CD4-positive, alpha-beta T cell (primary cell): ENCODE measurements at regions not wholly inside any gene's neighbourhood (a gene's known extent, or its start where the extent isn't known, plus 50 kb on each side); places are given as distances from the start of the nearest gene placed in this dataset.

ENCODE experiments used
- ATAC-seq: fragments of 200-7000 bp; cut with Tn5 transposase; one replicate; pipeline ENCODE4 v1.10.0; 2022; ENCODE audit warnings: mild to moderate bottlenecking; ENCODE audit not compliant: poor library complexity
- CTCF ChIA-PET: fragments of 350-600 bp; sonication (Branson Sonifier 250); formaldehyde crosslinking; loops from one replicate; lab custom pipeline; 2021; ENCODE audit warnings: antibody characterized with exemption, inconsistent platforms; lab: Charles Lee
- POLR2A ChIA-PET: fragments of 350-600 bp; sonication (Branson Sonifier 250); formaldehyde crosslinking; loops from one replicate; lab custom pipeline; 2021; ENCODE audit warnings: antibody characterized with exemption, inconsistent platforms; lab: Charles Lee
- DNase-seq, 14 experiments: peaks; one replicate each; pipeline ENCODE4 v3.0.0-alpha.2; 2013 to 2020; ENCODE audit warnings: mixed read lengths in 2 of 14
- H3K27ac ChIP-seq, 2 donors: one replicate each; pipeline versions ENCODE4 v1.5.1 to v1.7.0; 2013; ENCODE audit warnings: low read length in 2 of 2, low read depth in 1 of 2, mild to moderate bottlenecking in 1 of 2
- H3K27me3 ChIP-seq, 2 experiments: 1 replicate in 1 of 2; 2 replicates in 1 of 2; pipeline versions ENCODE4 v1.6.1 to v1.7.0; 2013; ENCODE audit warnings: low read length in 2 of 2, control low read depth in 1 of 2, mild to moderate bottlenecking in 1 of 2, moderate library complexity in 1 of 2; ENCODE audit not compliant: insufficient read depth in 2 of 2, control insufficient read depth in 1 of 2
- H3K36me3 ChIP-seq: one replicate; pipeline ENCODE4 v1.6.1; 2013; ENCODE audit warnings: low read length, control low read depth; ENCODE audit not compliant: insufficient read depth
- H3K4me1 ChIP-seq: one replicate; pipeline ENCODE4 v1.6.1; 2013; ENCODE audit warnings: low read length, control low read depth; ENCODE audit not compliant: insufficient read depth
- H3K4me3 ChIP-seq: one replicate; pipeline ENCODE4 v1.5.1; 2013; ENCODE audit warnings: mild to moderate bottlenecking, low read length, moderate library complexity
- H3K9me3 ChIP-seq, 2 experiments: 1 replicate in 1 of 2; 2 replicates in 1 of 2; pipeline versions ENCODE4 v1.6.1 to v1.7.0; 2013; ENCODE audit warnings: low read length in 2 of 2, mild to moderate bottlenecking in 2 of 2, control low read depth in 1 of 2, moderate library complexity in 1 of 2; ENCODE audit not compliant: control insufficient read depth in 1 of 2, insufficient read depth in 1 of 2
- H3K27ac Mint-ChIP-seq: one replicate; pipeline ENCODE4 v1.8.0; 2020; ENCODE audit warnings: mixed read lengths
- H3K27me3 Mint-ChIP-seq: one replicate; pipeline ENCODE4 v1.8.0; 2021; ENCODE audit warnings: mixed read lengths
- H3K36me3 Mint-ChIP-seq: one replicate; pipeline ENCODE4 v1.8.0; 2021; ENCODE audit warnings: low read depth, mixed read lengths
- H3K4me1 Mint-ChIP-seq: one replicate; pipeline ENCODE4 v1.8.0; 2021; ENCODE audit warnings: low read depth, mixed read lengths
- H3K4me3 Mint-ChIP-seq: one replicate; pipeline ENCODE4 v1.8.0; 2020; ENCODE audit warnings: mild to moderate bottlenecking, mixed read lengths
- H3K9me3 Mint-ChIP-seq: one replicate; pipeline ENCODE4 v1.8.0; 2020; ENCODE audit warnings: mixed read lengths
- CTCF ChIP-seq: fragments of 200-600 bp; IDR thresholded peaks from one replicate; pipeline ENCODE4 v1.8.0; 2022; ENCODE audit warnings: antibody characterized with exemption, mild to moderate bottlenecking
- intact Hi-C, 2 experiments: fragments of 100-400 bp; cut with DNase I in 1 of 2; cut with micrococcal nuclease in 1 of 2; formaldehyde crosslinking; loops; one replicate each; pipeline versions ENCODE4 v1.15.1 to v1.9.0; 2023 to 2025; cut with DNase I, micrococcal nuclease

GRCh38 chr14:41362139-41362538 is 244.5 kb upstream of the LRFN5 start:
- Histone ChIP-seq H3K36me3 (no peaks in the 10 kb centered on the region), H3K4me3 (no peak overlapping the region), H3K27me3 (no peaks in the 10 kb centered on the region), H3K9me3 (no peaks in the 10 kb centered on the region), H3K27ac (no peak overlapping the region), H3K4me1 (no peaks in the 10 kb centered on the region)
- Mint-ChIP-seq H3K27ac (no peak overlapping the region), H3K27me3 (no peaks in the 10 kb centered on the region), H3K4me3 (no peak overlapping the region), H3K9me3 (peaks cover 5% of the 10 kb centered on the region), H3K36me3 (no peaks in the 10 kb centered on the region), H3K4me1 (no peaks in the 10 kb centered on the region)
- ATAC-seq (no peak), DNase-seq (no peak)
- POLR2A ChIA-PET: no interaction called here
- intact Hi-C loops: no loop called here
- no peak for TF ChIP-seq CTCF
- CTCF ChIA-PET: no interaction called here

- Histone ChIP-seq H3K4me3 (no peak overlapping the region), H3K4me1 (no peaks in the 10 kb centered on the region), H3K9me3 (no peaks in the 10 kb centered on the region), H3K27ac (no peak overlapping the region), H3K27me3 (no peaks in the 10 kb centered on the region), H3K36me3 (no peaks in the 10 kb centered on the region)
- Mint-ChIP-seq H3K4me3 (no peak overlapping the region), H3K36me3 (no peaks in the 10 kb centered on the region), H3K27me3 (no peaks in the 10 kb centered on the region), H3K4me1 (no peaks in the 10 kb centered on the region), H3K9me3 (peaks cover 5% of the 10 kb centered on the region), H3K27ac (no peak overlapping the region)
- POLR2A ChIA-PET: no interaction called here
- CTCF ChIA-PET: no interaction called here
- no peak for DNase-seq
- intact Hi-C loops: no loop called here
- no peak for TF ChIP-seq CTCF
- no peak for ATAC-seq
Observed at GRCh38 chr14:41360126-41360525, 246.6 kb upstream of the LRFN5 start.

- no peak for TF ChIP-seq CTCF
Observed at GRCh38 chr14:41355866-41356265, 250.8 kb upstream of the LRFN5 start.

More at GRCh38 chr14:41355866-41356265, 250.8 kb upstream of the LRFN5 start:
- H3K9me3 ChIP-seq: no peaks in the 10 kb centered on the region
- intact Hi-C loops: no loop called here
- Mint-ChIP-seq H3K9me3 (peaks cover 4% of the 10 kb centered on the region), H3K27ac (no peak overlapping the region), H3K4me3 (no peak overlapping the region), H3K36me3 (no peaks in the 10 kb centered on the region), H3K27me3 (no peaks in the 10 kb centered on the region), H3K4me1 (no peaks in the 10 kb centered on the region)
- no peak for DNase-seq
- no peaks in the 10 kb centered on the region for H3K36me3 ChIP-seq
- CTCF ChIA-PET: no interaction called here
- no peak overlapping the region for H3K27ac ChIP-seq
- H3K4me1 ChIP-seq: no peaks in the 10 kb centered on the region
- no peaks in the 10 kb centered on the region for H3K27me3 ChIP-seq
- no peak overlapping the region for H3K4me3 ChIP-seq
- POLR2A ChIA-PET: no interaction called here
- no peak for ATAC-seq
